ENCODE measurements at regions not wholly inside any gene's neighbourhood (a gene's known extent, or its start where the extent isn't known, plus 50 kb on each side); places are given as distances from the start of the nearest gene placed in this dataset.

GRCh38 chr14:22448905-22449599 is 140.0 kb downstream of the DAD1 start:
- DNase-seq = peak; percentile 7

DNA sequence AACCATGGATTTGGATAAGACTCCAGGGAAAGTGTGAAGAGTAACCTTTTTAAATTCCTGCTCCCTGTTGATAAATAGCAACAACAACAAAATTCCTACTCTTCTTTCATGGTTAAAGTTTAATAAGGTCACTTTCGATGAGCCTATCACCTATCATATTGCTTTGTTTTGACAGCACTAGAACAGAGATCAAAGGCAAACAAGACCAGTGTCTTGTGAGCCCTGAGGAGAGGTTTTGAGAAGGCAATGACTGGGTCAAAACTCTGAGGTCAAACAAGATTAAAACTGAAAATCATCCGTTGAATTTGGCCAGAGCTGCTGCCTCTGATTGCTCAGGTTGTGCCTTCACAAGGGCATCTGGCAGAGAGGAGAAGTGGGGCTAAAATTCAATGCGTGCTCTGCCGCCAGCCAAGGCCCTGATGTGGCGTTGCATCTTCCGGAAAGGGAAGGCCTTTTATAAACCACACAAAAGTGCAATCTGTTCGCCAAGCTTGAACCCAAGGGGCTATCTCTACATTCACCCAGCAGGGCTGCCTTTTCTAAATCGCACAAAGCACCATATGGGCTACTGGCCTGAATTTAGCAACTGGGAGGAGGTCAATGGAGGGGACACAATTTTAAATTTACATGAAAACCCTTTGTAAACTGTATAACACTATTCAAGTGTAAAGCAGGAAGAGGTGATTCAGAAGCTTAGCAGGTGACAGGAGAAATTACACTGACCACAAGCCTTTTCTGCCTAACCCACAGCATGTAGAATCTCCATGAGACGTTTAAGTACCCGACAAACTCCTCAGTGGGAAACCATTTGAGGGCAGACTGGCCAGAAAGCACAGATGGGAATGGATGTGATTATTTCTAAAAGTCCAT is 140.8 kb downstream of the DAD1 start:
- DNase-seq = peak; percentile 9

DNA sequence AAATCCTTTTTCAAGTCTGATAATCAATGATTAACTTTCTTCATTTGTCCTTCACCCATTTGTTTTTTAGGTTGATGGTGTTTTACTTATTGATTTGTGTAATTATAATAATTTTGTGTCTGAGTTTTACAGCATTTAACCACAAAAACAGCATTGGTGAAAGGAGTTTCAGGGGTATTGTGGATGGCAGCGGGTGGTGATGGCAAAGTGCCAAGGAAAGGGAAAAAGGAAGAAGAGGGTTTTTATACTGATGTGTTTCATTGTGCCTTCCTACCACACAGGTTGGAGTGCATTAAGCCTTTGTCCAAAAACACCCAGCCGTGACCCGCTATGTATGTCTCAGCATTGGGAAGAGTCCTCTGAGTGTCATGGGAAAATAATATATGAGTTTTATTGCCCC is 150.3 kb downstream of the DAD1 start:
- no peak for DNase-seq

DNA sequence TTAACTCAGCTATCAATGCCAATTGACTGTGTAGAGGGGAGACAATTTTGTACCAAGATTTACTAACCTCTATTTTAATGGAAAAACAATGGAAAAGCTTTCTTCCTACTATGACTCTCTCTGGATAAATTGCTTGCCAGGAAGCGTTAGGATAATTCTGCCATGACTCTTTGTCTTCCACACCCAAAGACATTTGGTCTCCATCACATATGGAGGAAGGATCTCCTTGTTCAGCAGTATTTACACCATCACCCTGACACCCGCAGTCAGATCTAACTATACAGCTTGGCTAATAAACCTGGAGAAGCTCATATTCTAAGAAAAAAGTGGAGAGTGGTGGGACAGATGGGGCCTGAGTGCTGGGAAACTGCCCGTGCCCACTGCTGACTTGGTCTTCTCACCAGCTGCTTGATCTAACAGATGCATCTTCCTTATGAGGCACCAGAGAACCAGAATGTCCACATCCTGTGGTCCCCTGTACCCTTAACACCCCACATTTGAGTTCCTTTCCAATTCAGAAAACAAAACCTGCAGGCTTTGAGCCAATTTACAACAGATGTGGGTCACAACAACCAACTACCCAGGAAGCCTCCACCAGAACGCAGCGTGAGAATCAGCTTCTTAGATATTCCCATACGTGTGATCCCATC is 154.0 kb downstream of the DAD1 start:
- DNase-seq = no peak

DNA sequence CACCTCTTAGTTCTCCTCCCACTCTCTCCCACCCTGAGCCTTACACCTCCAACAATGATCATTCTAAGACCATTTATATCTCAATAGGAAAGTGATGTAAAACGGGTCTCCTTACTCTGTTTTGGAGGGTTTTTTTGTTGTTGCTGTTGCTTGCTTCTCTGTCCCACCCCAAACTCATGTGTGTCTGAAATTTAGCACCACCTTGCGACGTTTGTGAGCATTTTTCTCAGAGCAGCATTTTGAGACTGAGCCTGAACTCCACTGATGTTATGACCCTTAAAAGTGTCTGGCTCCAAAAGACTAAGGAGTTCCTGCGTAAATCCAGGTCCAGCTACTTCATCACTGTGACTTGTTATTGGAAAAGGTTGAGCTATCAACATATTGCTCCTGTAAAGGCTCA is 155.0 kb downstream of the DAD1 start:
- DNase-seq = no peak

GRCh38 chr14:22433069-22433468 is 156.0 kb downstream of the DAD1 start:
- no peak for DNase-seq

DNA sequence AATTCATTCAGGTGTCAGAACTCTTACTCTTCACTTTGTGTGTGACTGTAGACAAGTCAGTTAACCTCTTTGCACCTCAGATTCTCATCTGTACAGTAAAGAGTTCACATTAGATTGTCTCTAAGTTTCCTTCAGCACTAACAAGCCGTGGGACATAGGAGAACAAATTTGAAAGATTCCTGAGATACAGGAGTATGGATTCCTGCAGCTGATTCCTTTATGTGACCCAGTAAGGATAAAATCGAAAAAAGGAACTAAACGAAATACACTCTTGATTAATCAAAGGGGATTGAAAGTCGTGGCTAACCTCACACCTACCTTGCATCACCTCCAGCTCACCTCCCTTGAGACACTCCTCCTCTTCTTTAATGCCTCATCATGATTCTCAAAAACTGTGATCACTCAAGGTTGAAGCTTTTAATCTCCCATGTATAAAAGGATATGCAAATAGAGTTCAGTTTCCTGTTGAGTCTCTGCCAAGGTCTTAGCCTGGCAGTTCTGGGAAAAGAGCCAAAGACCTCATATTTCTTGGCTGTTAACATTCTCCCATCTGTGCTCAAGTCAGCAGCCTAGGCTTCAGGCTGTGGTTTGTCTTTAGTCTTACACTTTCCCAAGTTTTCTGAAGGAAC is 156.6 kb downstream of the DAD1 start:
- DNase-seq = no peak

- no peak for DNase-seq
Measured at GRCh38 chr14:22429546-22430294, 159.3 kb downstream of the DAD1 start.

DNA sequence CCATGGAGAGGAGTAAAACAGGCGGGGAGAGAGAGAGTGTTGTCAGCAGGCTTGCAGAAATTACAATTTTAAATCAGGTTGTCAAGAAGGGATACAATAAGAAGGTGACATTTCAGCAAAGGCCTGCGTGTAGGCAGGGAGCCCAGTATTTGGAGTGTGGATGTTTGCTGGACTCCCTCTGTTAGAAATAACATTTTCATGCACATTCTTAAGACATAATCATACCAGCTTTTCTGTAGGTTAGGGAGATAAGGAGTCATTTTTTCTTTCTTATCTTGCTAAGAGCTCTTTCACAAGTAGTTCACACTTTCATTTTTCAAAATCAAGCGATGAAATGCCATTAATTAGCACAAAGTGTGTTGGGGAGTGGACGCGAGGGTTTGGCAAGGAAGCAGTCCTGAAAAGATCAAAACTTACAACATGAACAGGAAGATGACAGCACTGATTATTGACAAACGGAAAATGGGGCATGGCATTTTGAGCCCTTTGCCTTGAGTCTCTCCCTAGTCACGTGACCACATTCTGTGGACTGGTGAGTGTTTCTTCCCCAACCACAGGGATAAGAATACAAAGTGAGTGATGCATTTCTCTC is 160.2 kb downstream of the DAD1 start:
- no peak for DNase-seq

DNA sequence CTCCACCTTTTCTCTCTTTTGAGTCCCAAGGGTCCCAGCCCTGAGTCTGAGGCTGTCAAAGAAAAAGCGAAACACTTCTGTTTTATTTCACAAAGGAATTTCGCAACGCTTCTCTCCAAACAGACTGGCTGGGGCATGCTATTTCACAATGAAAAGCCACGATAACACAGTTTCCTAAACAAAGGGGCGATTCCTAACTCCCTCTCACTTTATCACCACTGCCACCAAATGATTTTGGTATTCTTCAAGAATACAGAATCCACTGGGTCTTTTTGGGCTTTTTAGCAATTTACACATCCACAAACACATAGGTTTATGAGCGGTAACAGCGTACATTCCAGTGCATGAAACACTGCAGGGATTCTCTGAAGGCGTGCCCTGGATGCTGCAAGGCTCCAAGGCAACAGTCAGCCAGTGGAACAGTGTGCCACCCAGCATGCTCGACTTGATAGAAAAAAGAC is 161.2 kb downstream of the DAD1 start:
- DNase-seq = no peak

- DNase-seq = no peak
Measured at GRCh38 chr14:22426711-22427110, 162.3 kb downstream of the DAD1 start.

- DNase-seq = no peak
Measured at GRCh38 chr14:22423958-22424357, 165.1 kb downstream of the DAD1 start.

- DNase-seq = no peak
Measured at GRCh38 chr14:22422238-22422637, 166.8 kb downstream of the DAD1 start.

DNA sequence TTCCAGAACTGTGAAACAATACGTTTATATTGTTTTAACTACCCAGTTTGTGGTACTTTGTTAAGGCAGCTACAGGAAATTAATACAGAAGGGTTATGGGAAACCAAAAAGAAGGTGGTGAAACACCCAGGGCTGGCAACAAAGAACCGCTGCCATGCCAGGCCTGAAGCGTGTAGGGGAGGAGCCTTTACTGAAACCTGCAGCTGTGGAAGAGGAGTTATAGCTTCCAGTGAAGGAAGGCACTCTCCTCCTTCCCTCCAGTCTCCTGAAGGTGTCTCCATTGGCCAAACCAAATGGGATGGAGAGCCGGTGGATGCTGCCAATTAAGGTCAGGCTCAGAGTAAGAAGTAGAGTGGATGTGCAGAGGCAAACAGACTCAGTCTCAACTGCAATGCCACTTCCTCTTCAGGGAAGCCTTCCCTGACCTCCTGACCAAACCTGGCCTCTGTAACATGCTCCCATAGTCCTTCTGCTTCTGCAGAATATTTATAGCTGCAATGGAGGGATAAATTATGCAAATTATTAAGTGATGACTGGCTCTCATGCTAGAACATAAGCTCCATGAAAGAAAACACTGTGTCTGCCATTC is 168.3 kb downstream of the DAD1 start:
- no peak for DNase-seq

DNA sequence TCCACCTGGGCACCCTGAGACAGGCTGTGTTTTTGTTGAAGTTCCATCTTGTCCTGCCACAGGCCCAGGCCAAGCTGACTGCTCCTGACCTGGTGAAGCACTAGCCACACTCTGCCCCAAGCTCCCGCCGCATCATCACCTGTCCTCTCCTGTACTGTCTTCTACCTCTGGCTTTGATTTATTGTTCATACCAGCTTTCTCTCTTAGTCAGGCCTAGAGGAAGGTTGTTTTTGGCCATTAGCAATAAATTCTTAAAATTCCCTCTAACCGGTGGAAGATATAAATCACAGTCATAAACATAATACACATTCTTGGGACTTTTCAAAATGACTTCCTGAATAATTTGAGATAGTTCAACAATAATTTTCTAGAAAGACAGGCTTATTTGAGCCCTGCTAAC is 169.4 kb downstream of the DAD1 start:
- DNase-seq = no peak

DNA sequence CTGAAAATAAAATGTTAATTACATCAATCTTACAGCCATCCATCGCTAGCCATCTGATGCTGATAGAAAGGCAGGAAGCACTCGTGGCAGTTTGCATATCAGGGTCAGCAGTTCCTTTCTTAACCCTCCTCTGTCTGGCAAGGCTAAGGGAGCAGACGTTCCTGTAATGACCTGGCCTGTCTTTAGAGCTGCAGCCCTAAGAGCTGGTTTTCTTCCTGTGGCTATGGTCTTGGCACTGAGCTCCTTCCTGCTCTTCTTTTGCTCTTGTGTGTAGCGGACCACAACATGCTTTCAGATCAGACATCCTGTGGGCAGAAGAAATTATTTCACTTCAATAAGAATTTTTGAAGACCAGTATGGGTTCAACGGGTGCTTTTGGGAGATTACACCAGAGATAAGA is 170.4 kb downstream of the DAD1 start:
- DNase-seq = no peak

- DNase-seq = no peak
Measured at GRCh38 chr14:22417914-22418313, 171.1 kb downstream of the DAD1 start.

- no peak for DNase-seq
Measured at GRCh38 chr14:22416193-22416592, 172.8 kb downstream of the DAD1 start.

DNA sequence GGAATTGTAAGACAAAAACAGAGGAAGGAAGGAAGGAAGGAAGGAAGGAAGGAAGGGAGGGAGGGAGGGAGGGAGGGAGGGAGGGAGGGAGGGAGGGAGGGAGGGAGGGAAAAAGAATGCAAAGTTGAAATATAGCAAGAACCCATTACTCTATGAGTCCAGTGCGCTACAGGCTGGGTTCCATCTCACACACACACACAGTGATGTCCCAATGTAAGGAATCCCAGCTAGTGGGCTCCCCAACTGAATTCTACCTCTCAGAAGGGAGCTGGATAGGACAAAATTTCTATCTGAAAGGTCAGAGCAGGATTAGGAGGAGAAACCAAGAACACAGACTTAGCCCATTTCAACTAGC is 173.4 kb downstream of the DAD1 start:
- DNase-seq = no peak

- no peak for DNase-seq
Measured at GRCh38 chr14:22414876-22415604, 174.0 kb downstream of the DAD1 start.

DNA sequence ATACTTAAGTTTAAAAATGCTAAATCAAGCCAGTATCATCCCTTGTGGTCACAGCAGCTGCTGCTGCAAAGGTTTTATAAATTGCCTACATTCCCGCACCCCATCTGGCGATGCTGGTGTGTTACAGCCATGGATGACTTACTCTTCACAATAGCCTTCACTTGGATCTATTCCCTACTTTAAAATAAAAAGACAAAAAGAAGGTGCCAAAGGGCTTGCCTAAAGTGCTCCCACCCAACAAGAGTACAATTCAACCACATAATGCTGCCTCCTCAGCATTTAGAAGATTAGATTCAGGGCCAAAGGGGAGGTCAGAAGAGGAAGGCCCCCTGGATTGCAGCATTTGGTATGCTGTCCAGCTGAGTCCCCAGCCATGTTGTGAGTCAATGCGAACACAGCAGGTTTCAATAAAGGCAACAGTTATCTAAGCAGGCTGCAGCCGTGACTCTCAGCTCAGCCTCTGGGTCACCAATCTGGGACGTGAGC is 176.1 kb downstream of the DAD1 start:
- DNase-seq = peak; percentile 54

All from retina (tissue), 1 donor.